Liver (tissue), 3 donors: ENCODE measurements at regions not wholly inside any gene's neighbourhood (a gene's known extent, or its start where the extent isn't known, plus 50 kb on each side); places are given as distances from the start of the nearest gene placed in this dataset.

Experiments used
- RAD21 ChIP-seq, 2 donors: IDR thresholded peaks; 2 replicates each; pipeline ENCODE4 v1.6.1; 2016; ENCODE audit warnings: antibody characterized with exemption in 2 of 2, mild to moderate bottlenecking in 2 of 2
- TF ChIP-seq, protein P1 (sequence below): fragments of 150-350 bp; IDR thresholded peaks from 2 replicates; pipeline ENCODE4 v1.5.1; 2017; ENCODE audit warnings: improper control_type of control experiment, low read depth, low read length; ENCODE audit not compliant: missing input control
- donor health status: healthy.
- donor health status: healthy.

DNA sequence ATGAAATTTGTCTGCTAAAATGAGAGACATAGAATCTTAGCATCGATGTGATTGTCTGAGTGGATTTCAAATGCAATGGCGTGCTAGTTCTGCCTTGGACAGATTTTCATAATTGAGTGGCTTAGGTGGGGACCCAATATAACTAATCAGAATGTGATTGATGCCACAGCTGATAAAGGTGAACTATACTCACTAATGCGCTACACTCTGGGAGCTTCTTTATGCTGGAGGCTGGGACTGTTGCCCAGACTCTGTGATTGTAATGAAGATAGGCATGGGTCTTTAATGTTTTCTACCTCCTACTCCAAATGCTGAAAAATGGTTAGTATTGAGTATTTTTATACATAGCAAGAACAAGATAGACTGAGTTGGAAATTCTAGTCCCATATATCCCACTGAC is 339.5 kb upstream of the SLC39A10 start:
- TF ChIP-seq, protein P1, sequence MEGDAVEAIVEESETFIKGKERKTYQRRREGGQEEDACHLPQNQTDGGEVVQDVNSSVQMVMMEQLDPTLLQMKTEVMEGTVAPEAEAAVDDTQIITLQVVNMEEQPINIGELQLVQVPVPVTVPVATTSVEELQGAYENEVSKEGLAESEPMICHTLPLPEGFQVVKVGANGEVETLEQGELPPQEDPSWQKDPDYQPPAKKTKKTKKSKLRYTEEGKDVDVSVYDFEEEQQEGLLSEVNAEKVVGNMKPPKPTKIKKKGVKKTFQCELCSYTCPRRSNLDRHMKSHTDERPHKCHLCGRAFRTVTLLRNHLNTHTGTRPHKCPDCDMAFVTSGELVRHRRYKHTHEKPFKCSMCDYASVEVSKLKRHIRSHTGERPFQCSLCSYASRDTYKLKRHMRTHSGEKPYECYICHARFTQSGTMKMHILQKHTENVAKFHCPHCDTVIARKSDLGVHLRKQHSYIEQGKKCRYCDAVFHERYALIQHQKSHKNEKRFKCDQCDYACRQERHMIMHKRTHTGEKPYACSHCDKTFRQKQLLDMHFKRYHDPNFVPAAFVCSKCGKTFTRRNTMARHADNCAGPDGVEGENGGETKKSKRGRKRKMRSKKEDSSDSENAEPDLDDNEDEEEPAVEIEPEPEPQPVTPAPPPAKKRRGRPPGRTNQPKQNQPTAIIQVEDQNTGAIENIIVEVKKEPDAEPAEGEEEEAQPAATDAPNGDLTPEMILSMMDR: no peak
- TF ChIP-seq RAD21 (IDR thresholded peaks at IDR 0.05): no peak
